Neural crest cell (in vitro differentiated cells): ENCODE measurements at regions not wholly inside any gene's neighbourhood (a gene's known extent, or its start where the extent isn't known, plus 50 kb on each side); places are given as distances from the start of the nearest gene placed in this dataset.
A peak's percentile ranks its signal among the peaks of the same experiment; 100 is the strongest.

Experiments
- DNase-seq: peaks from one replicate; pipeline ENCODE4 v3.0.0; 2021; ENCODE audit warnings: low read depth, mixed read lengths, low spot score
- H3K27ac Mint-ChIP-seq: one replicate; pipeline ENCODE4 v1.8.0; 2021; ENCODE audit warnings: mild to moderate bottlenecking, mixed read lengths; ENCODE audit not compliant: unreplicated experiment
- H3K27me3 Mint-ChIP-seq: 2 replicates; pipeline ENCODE4 v1.8.0; 2021; ENCODE audit warnings: low read depth, mild to moderate bottlenecking, mixed read lengths
- H3K36me3 Mint-ChIP-seq: 2 replicates; pipeline ENCODE4 v1.8.0; 2021; ENCODE audit warnings: low read depth, mild to moderate bottlenecking, mixed read lengths
- H3K4me1 Mint-ChIP-seq: 2 replicates; pipeline ENCODE4 v1.8.0; 2021; ENCODE audit warnings: mixed read lengths
- H3K4me3 Mint-ChIP-seq: one replicate; pipeline ENCODE4 v1.8.0; 2021; ENCODE audit warnings: mild to moderate bottlenecking, mixed read lengths
- H3K9me3 Mint-ChIP-seq: 2 replicates; pipeline ENCODE4 v1.8.0; 2021; ENCODE audit warnings: mixed read lengths
- CTCF ChIP-seq: fragments of 200-600 bp; sonication (generic); conservative IDR thresholded peaks from 2 replicates; pipeline ENCODE4 v1.5.0; 2021; ENCODE audit warnings: antibody characterized with exemption, mild to moderate bottlenecking

- Mint-ChIP-seq H3K36me3 (no peaks in the 10 kb centered on the region), H3K4me3 (no peak overlapping the region), H3K27ac (no peak overlapping the region), H3K4me1 (peaks cover 41% of the 10 kb centered on the region), H3K9me3 (no peaks in the 10 kb centered on the region), H3K27me3 (peaks cover 89% of the 10 kb centered on the region)
- no peak for TF ChIP-seq CTCF
- no peak for DNase-seq
Observed at GRCh38 chr1:47696404-47696736, 258.5 kb downstream of the FOXD2 start.

GRCh38 chr1:47696737-47697441 is 259.0 kb downstream of the FOXD2 start:
- H3K27ac Mint-ChIP-seq = peak overlapping the region; percentile 87
- no peaks in the 10 kb centered on the region for H3K9me3 Mint-ChIP-seq
- H3K4me1 Mint-ChIP-seq = peaks cover 46% of the 10 kb centered on the region
- no peak for DNase-seq
- H3K36me3 Mint-ChIP-seq = no peaks in the 10 kb centered on the region
- no peak for TF ChIP-seq CTCF
- peaks cover 89% of the 10 kb centered on the region for H3K27me3 Mint-ChIP-seq
- H3K4me3 Mint-ChIP-seq = no peak overlapping the region

- H3K36me3 Mint-ChIP-seq = no peaks in the 10 kb centered on the region
- no peak overlapping the region for H3K27ac Mint-ChIP-seq
- DNase-seq = no peak
- peaks cover 87% of the 10 kb centered on the region for H3K27me3 Mint-ChIP-seq
- H3K4me3 Mint-ChIP-seq = no peak overlapping the region
- no peaks in the 10 kb centered on the region for H3K9me3 Mint-ChIP-seq
- H3K4me1 Mint-ChIP-seq = peaks cover 46% of the 10 kb centered on the region
- no peak for TF ChIP-seq CTCF
Observed at GRCh38 chr1:47697616-47698335, 259.9 kb downstream of the FOXD2 start.

GRCh38 chr1:47699492-47700235 is 261.8 kb downstream of the FOXD2 start:
- Mint-ChIP-seq H3K27me3 (peaks cover 87% of the 10 kb centered on the region), H3K36me3 (no peaks in the 10 kb centered on the region), H3K9me3 (no peaks in the 10 kb centered on the region), H3K4me3 (no peak overlapping the region), H3K4me1 (peaks cover 41% of the 10 kb centered on the region), H3K27ac (no peak overlapping the region)
- no peak for DNase-seq
- no peak for TF ChIP-seq CTCF

GRCh38 chr1:47701283-47701682 is 263.4 kb downstream of the FOXD2 start:
- Mint-ChIP-seq H3K4me1 (peaks cover 47% of the 10 kb centered on the region), H3K4me3 (no peak overlapping the region), H3K27me3 (peaks cover 87% of the 10 kb centered on the region), H3K27ac (no peak overlapping the region), H3K36me3 (no peaks in the 10 kb centered on the region), H3K9me3 (no peaks in the 10 kb centered on the region)
- no peak for TF ChIP-seq CTCF
- no peak for DNase-seq
